Esophagus squamous epithelium (tissue), 4 donors: ENCODE measurements at regions not wholly inside any gene's neighbourhood (a gene's known extent, or its start where the extent isn't known, plus 50 kb on each side); places are given as distances from the start of the nearest gene placed in this dataset.

ENCODE experiments used
- CTCF ChIP-seq, 6 experiments: fragments of 450-650 bp in 4 of 6; fragments of 200-600 bp in 2 of 6; sonication (generic) in 2 of 6; IDR thresholded peaks; one replicate each; pipeline ENCODE4 v1.5.1; 2016 to 2019; ENCODE audit warnings: antibody characterized with exemption in 6 of 6, mild to moderate bottlenecking in 4 of 6, moderate library complexity in 4 of 6
- POLR2A ChIP-seq, 4 donors: fragments of 450-650 bp; IDR thresholded peaks; one replicate each; pipeline ENCODE4 v1.6.1; 2017; ENCODE audit warnings: antibody characterized with exemption in 4 of 4, mild to moderate bottlenecking in 4 of 4, moderate library complexity in 3 of 4

- TF ChIP-seq CTCF (IDR thresholded peaks at IDR 0.05): no peak
- TF ChIP-seq POLR2A (IDR thresholded peaks at IDR 0.05): no peak
Measured at GRCh38 chr2:76461431-76461830, 750.7 kb upstream of the GCFC2 start.
